ENCODE measurements at regions not wholly inside any gene's neighbourhood (a gene's known extent, or its start where the extent isn't known, plus 50 kb on each side); places are given as distances from the start of the nearest gene placed in this dataset.

GRCh38 chr1:59044535-59045121, 252.3 kb upstream of the FGGY start:
- no peak overlapping the region for H2AFZ ChIP-seq (ENCODE audit: insufficient read depth, low read length, poor library complexity)
- no peak overlapping the region for H2BK5ac ChIP-seq (ENCODE audit: low read depth, low read length, poor library complexity)
- no peak overlapping the region for H3K9ac ChIP-seq (ENCODE audit: low read length)
- H4K91ac ChIP-seq (ENCODE audit: low read depth, low read length): no peak overlapping the region
- no peaks in the 10 kb centered on the region for H3K9me3 ChIP-seq (ENCODE audit: insufficient read depth, low read depth, low read length)
- peaks cover 8% of the 10 kb centered on the region for H3K79me1 ChIP-seq (ENCODE audit: low read length)
- H3K4ac ChIP-seq (ENCODE audit: low read depth, low read length): no peak overlapping the region
- DNase-seq: no peak
- H4K8ac ChIP-seq (ENCODE audit: low read depth, low read length): no peak overlapping the region
- H4K12ac ChIP-seq (ENCODE audit: low read depth, low read length): no peak overlapping the region
- no peak overlapping the region for H3K4me3 ChIP-seq (ENCODE audit: low read depth, low read length)
- H3K23ac ChIP-seq (ENCODE audit: low read length): no peak overlapping the region
- H2BK12ac ChIP-seq (ENCODE audit: low read length): no peak overlapping the region
- H3K4me1 ChIP-seq (ENCODE audit: control insufficient read depth in 1 of 2, insufficient read depth in 2 of 2, low read length in 2 of 2): peaks cover 10 to 19% of the 10 kb centered on the region in 2 experiments
- no peak overlapping the region for H3K14ac ChIP-seq (ENCODE audit: low read length)
- no peak overlapping the region for H3K27ac ChIP-seq (ENCODE audit: low read depth, low read length)
- no CpG with 5 or more reads among the region's 2 CpGs for WGBS (ENCODE audit: extremely low coverage, insufficient coverage, insufficient read length)
- H3K36me3 ChIP-seq (ENCODE audit: control insufficient read depth in 1 of 2, insufficient read depth in 2 of 2, low read length in 2 of 2): no peaks in the 10 kb centered on the region
- no peak overlapping the region for H3K4me2 ChIP-seq (ENCODE audit: low read length)
- no peak overlapping the region for H3K18ac ChIP-seq (ENCODE audit: low read length)
- no peak overlapping the region for H2BK120ac ChIP-seq (ENCODE audit: insufficient read depth, low read length, poor library complexity)
- H2AK5ac ChIP-seq (ENCODE audit: low read length): no peak overlapping the region
- no peaks in the 10 kb centered on the region for H3K79me2 ChIP-seq (ENCODE audit: control insufficient read depth, insufficient read depth, low read length, poor library complexity)
- no peaks in the 10 kb centered on the region for H3K27me3 ChIP-seq (ENCODE audit: insufficient read depth, low read length)

- Histone ChIP-seq H2AFZ (ENCODE audit: insufficient read depth, low read length, poor library complexity) (no peak overlapping the region), H3K18ac (ENCODE audit: low read length) (no peak overlapping the region), H2BK12ac (ENCODE audit: low read length) (peak overlapping the region; percentile 35), H3K27me3 (ENCODE audit: insufficient read depth, low read length) (no peaks in the 10 kb centered on the region), H3K9me3 (ENCODE audit: insufficient read depth, low read depth, low read length) (no peaks in the 10 kb centered on the region), H4K8ac (ENCODE audit: low read depth, low read length) (no peak overlapping the region), H3K36me3 (ENCODE audit: control insufficient read depth in 1 of 2, insufficient read depth in 2 of 2, low read length in 2 of 2) (no peaks in the 10 kb centered on the region), H3K27ac (ENCODE audit: low read depth, low read length) (no peak overlapping the region), H2AK5ac (ENCODE audit: low read length) (no peak overlapping the region), H3K4me3 (ENCODE audit: low read depth, low read length) (no peak overlapping the region), H2BK5ac (ENCODE audit: low read depth, low read length, poor library complexity) (no peak overlapping the region), H3K9ac (ENCODE audit: low read length) (no peak overlapping the region), H3K4me2 (ENCODE audit: low read length) (no peak overlapping the region), H4K12ac (ENCODE audit: low read depth, low read length) (no peak overlapping the region), H3K79me2 (ENCODE audit: control insufficient read depth, insufficient read depth, low read length, poor library complexity) (no peaks in the 10 kb centered on the region), H4K91ac (ENCODE audit: low read depth, low read length) (no peak overlapping the region), H3K4me1 (ENCODE audit: control insufficient read depth in 1 of 2, insufficient read depth in 2 of 2, low read length in 2 of 2) (peaks cover 10 to 19% of the 10 kb centered on the region in 2 experiments), H3K23ac (ENCODE audit: low read length) (no peak overlapping the region), H3K14ac (ENCODE audit: low read length) (no peak overlapping the region), H3K79me1 (ENCODE audit: low read length) (peaks cover 8% of the 10 kb centered on the region), H2BK120ac (ENCODE audit: insufficient read depth, low read length, poor library complexity) (no peak overlapping the region), H3K4ac (ENCODE audit: low read depth, low read length) (no peak overlapping the region)
- no peak for DNase-seq
- no CpG with 5 or more reads among the region's 3 CpGs for WGBS (ENCODE audit: extremely low coverage, insufficient coverage, insufficient read length)
These were observed 251.8 kb upstream of the FGGY start for GRCh38 chr1:59045137-59045536.

- no peak for DNase-seq
- Histone ChIP-seq H3K27ac (ENCODE audit: low read depth, low read length) (no peak overlapping the region), H3K23ac (ENCODE audit: low read length) (no peak overlapping the region), H3K4ac (ENCODE audit: low read depth, low read length) (no peak overlapping the region), H3K18ac (ENCODE audit: low read length) (no peak overlapping the region), H2AFZ (ENCODE audit: insufficient read depth, low read length, poor library complexity) (no peak overlapping the region), H3K36me3 (ENCODE audit: control insufficient read depth in 1 of 2, insufficient read depth in 2 of 2, low read length in 2 of 2) (no peaks in the 10 kb centered on the region), H2BK5ac (ENCODE audit: low read depth, low read length, poor library complexity) (no peak overlapping the region), H3K9ac (ENCODE audit: low read length) (no peak overlapping the region), H3K79me1 (ENCODE audit: low read length) (peaks cover 8% of the 10 kb centered on the region), H4K12ac (ENCODE audit: low read depth, low read length) (no peak overlapping the region), H2BK12ac (ENCODE audit: low read length) (no peak overlapping the region), H2BK120ac (ENCODE audit: insufficient read depth, low read length, poor library complexity) (peak overlapping the region; percentile 7), H3K4me2 (ENCODE audit: low read length) (no peak overlapping the region), H3K14ac (ENCODE audit: low read length) (peak overlapping the region; percentile 18), H4K8ac (ENCODE audit: low read depth, low read length) (no peak overlapping the region), H3K27me3 (ENCODE audit: insufficient read depth, low read length) (no peaks in the 10 kb centered on the region), H3K9me3 (ENCODE audit: insufficient read depth, low read depth, low read length) (no peaks in the 10 kb centered on the region), H3K79me2 (ENCODE audit: control insufficient read depth, insufficient read depth, low read length, poor library complexity) (no peaks in the 10 kb centered on the region), H3K4me1 (ENCODE audit: control insufficient read depth in 1 of 2, insufficient read depth in 2 of 2, low read length in 2 of 2) (peaks cover 10 to 19% of the 10 kb centered on the region in 2 experiments), H4K91ac (ENCODE audit: low read depth, low read length) (no peak overlapping the region), H2AK5ac (ENCODE audit: low read length) (no peak overlapping the region), H3K4me3 (ENCODE audit: low read depth, low read length) (no peak overlapping the region)
- WGBS (ENCODE audit: extremely low coverage, insufficient coverage, insufficient read length): no CpG with 5 or more reads among the region's 5 CpGs
These were observed 251.3 kb upstream of the FGGY start for GRCh38 chr1:59045636-59046035.

GRCh38 chr1:59046134-59046533, 250.8 kb upstream of the FGGY start:
- H3K9ac ChIP-seq (ENCODE audit: low read length): no peak overlapping the region
- no peak overlapping the region for H2BK12ac ChIP-seq (ENCODE audit: low read length)
- no peaks in the 10 kb centered on the region for H3K27me3 ChIP-seq (ENCODE audit: insufficient read depth, low read length)
- no peak overlapping the region for H3K4me2 ChIP-seq (ENCODE audit: low read length)
- H3K79me1 ChIP-seq (ENCODE audit: low read length): peaks cover 8% of the 10 kb centered on the region
- no peaks in the 10 kb centered on the region for H3K9me3 ChIP-seq (ENCODE audit: insufficient read depth, low read depth, low read length)
- H2AK5ac ChIP-seq (ENCODE audit: low read length): no peak overlapping the region
- H3K23ac ChIP-seq (ENCODE audit: low read length): no peak overlapping the region
- no peak overlapping the region for H3K18ac ChIP-seq (ENCODE audit: low read length)
- H2AFZ ChIP-seq (ENCODE audit: insufficient read depth, low read length, poor library complexity): no peak overlapping the region
- DNase-seq: no peak
- no peak overlapping the region for H3K4me3 ChIP-seq (ENCODE audit: low read depth, low read length)
- no peak overlapping the region for H4K8ac ChIP-seq (ENCODE audit: low read depth, low read length)
- no peak overlapping the region for H4K91ac ChIP-seq (ENCODE audit: low read depth, low read length)
- no peak overlapping the region for H3K27ac ChIP-seq (ENCODE audit: low read depth, low read length)
- WGBS (ENCODE audit: extremely low coverage, insufficient coverage, insufficient read length): no CpG with 5 or more reads among the region's 2 CpGs
- H3K4me1 ChIP-seq (ENCODE audit: control insufficient read depth in 1 of 2, insufficient read depth in 2 of 2, low read length in 2 of 2): peaks cover 10 to 19% of the 10 kb centered on the region in 2 experiments
- no peak overlapping the region for H3K4ac ChIP-seq (ENCODE audit: low read depth, low read length)
- H3K14ac ChIP-seq (ENCODE audit: low read length): no peak overlapping the region
- H3K79me2 ChIP-seq (ENCODE audit: control insufficient read depth, insufficient read depth, low read length, poor library complexity): no peaks in the 10 kb centered on the region
- no peak overlapping the region for H4K12ac ChIP-seq (ENCODE audit: low read depth, low read length)
- no peaks in the 10 kb centered on the region for H3K36me3 ChIP-seq (ENCODE audit: control insufficient read depth in 1 of 2, insufficient read depth in 2 of 2, low read length in 2 of 2)
- H2BK120ac ChIP-seq (ENCODE audit: insufficient read depth, low read length, poor library complexity): no peak overlapping the region
- no peak overlapping the region for H2BK5ac ChIP-seq (ENCODE audit: low read depth, low read length, poor library complexity)

Data from trophoblast cell (in vitro differentiated cells and primary cell).